Medulla oblongata (tissue), 1 donor: ENCODE measurements at regions not wholly inside any gene's neighbourhood (a gene's known extent, or its start where the extent isn't known, plus 50 kb on each side); places are given as distances from the start of the nearest gene placed in this dataset.

Source experiments
- DNase-seq: peaks from one replicate; pipeline ENCODE4 v3.0.0-alpha.2; 2015; ENCODE audit errors: extremely low spot score

GRCh38 chr2:215503381-215503780 lies 67.5 kb upstream of the FN1 start:
- no peak for DNase-seq

GRCh38 chr2:215500466-215500865 lies 64.6 kb upstream of the FN1 start:
- DNase-seq, result no peak

- DNase-seq, result no peak
Observed at GRCh38 chr2:215499331-215499730, 63.5 kb upstream of the FN1 start.

- DNase-seq, result no peak
Observed at GRCh38 chr2:215498431-215498830, 62.6 kb upstream of the FN1 start.

GRCh38 chr2:215493376-215493775 lies 57.5 kb upstream of the FN1 start:
- DNase-seq, result no peak

GRCh38 chr2:215489288-215489848 lies 53.5 kb upstream of the FN1 start:
- no peak for DNase-seq

- no peak for DNase-seq
Observed at GRCh38 chr2:215487002-215487372, 51.1 kb upstream of the FN1 start.

GRCh38 chr2:215486291-215487001 lies 50.6 kb upstream of the FN1 start:
- no peak for DNase-seq
